ENCODE measurements at regions not wholly inside any gene's neighbourhood (a gene's known extent, or its start where the extent isn't known, plus 50 kb on each side); places are given as distances from the start of the nearest gene placed in this dataset.

DNA sequence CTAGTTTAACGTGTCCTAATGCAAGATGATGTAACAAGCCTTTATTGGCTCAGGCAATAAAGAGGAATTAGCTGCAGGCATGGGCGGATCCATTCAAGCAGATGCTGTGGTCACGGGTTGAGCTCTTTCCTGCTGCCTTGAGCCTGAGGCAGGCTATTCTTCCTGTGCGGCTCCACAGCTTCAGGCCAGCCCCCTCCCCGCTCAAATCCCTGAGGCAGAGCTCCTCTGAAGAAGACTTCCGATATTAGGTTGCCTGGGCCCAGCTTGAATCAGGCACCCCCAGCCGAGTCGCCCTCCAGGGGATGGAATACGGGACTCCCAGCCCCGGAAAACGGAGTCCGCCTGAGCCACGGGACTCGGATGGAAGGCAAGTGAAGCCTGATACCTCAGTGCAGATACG lies 95.0 kb upstream of the RUFY1 start:
- Histone ChIP-seq H3K9me3 (ENCODE audit: low read depth) (no peaks in the 10 kb centered on the region), H3K4me1 (ENCODE audit: low read depth) (no peaks in the 10 kb centered on the region), H3K27me3 (no peaks in the 10 kb centered on the region), H3K36me3 (no peaks in the 10 kb centered on the region), H3K27ac (no peak overlapping the region), H3K4me3 (no peak overlapping the region)
- DNase-seq (ENCODE audit: low read depth in 1 of 2, low spot score in 1 of 2), result no peak
- TF ChIP-seq, protein P1, sequence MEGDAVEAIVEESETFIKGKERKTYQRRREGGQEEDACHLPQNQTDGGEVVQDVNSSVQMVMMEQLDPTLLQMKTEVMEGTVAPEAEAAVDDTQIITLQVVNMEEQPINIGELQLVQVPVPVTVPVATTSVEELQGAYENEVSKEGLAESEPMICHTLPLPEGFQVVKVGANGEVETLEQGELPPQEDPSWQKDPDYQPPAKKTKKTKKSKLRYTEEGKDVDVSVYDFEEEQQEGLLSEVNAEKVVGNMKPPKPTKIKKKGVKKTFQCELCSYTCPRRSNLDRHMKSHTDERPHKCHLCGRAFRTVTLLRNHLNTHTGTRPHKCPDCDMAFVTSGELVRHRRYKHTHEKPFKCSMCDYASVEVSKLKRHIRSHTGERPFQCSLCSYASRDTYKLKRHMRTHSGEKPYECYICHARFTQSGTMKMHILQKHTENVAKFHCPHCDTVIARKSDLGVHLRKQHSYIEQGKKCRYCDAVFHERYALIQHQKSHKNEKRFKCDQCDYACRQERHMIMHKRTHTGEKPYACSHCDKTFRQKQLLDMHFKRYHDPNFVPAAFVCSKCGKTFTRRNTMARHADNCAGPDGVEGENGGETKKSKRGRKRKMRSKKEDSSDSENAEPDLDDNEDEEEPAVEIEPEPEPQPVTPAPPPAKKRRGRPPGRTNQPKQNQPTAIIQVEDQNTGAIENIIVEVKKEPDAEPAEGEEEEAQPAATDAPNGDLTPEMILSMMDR (IDR thresholded peaks at IDR 0.05; ENCODE audit: low read depth, low read length), result no peak

DNA sequence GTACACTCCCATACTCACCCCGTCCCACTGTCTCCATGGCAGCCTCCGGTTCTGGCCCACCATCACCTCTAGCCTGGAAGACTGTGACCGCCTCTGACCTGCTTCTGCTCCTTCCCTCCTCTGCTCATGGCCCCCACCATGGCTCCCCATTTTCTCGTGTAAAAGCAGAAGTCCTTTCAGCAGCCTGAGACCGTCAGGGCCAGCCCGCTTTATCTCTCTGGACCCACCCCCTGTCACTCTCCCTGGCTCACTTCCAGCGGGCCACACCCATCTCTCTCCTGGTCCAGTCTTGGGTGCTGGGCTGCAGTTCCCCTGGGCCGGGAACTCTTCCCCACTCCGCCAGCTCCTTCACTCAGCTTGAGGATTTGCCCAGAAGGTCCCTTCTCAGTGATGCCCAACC lies 96.0 kb upstream of the RUFY1 start:
- no peaks in the 10 kb centered on the region for H3K27me3 ChIP-seq
- no peak overlapping the region for H3K27ac ChIP-seq
- H3K4me3 ChIP-seq, result no peak overlapping the region
- H3K36me3 ChIP-seq, result no peaks in the 10 kb centered on the region
- H3K4me1 ChIP-seq (ENCODE audit: low read depth), result no peaks in the 10 kb centered on the region
- TF ChIP-seq, protein P1 (IDR thresholded peaks at IDR 0.05; ENCODE audit: low read depth, low read length), result no peak
- H3K9me3 ChIP-seq (ENCODE audit: low read depth), result no peaks in the 10 kb centered on the region
- no peak for DNase-seq (ENCODE audit: low read depth in 1 of 2, low spot score in 1 of 2)

DNA sequence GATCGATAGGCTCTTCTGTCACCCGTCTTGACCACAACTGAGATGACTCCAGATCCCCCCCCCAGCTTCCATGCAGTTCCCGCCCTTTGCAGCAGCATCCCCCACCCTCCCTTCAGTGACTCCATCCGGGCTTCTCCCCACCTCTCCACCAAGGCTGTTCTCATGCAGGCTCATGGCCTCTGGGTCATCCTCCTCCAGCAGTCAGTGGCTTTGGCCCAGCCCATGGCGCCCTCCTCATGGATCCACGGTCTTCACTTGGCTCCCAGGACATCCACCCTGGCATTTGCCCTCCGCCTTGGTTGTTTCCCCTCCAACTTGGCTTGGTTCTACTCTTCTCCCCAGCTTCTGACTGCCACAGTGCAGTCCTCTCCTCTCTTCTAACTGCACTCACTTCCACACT lies 96.7 kb upstream of the RUFY1 start:
- no peak for DNase-seq (ENCODE audit: low read depth in 1 of 2, low spot score in 1 of 2)
- H3K4me3 ChIP-seq, result no peak overlapping the region
- no peaks in the 10 kb centered on the region for H3K36me3 ChIP-seq
- TF ChIP-seq, protein P1 (IDR thresholded peaks at IDR 0.05; ENCODE audit: low read depth, low read length), result no peak
- no peaks in the 10 kb centered on the region for H3K4me1 ChIP-seq (ENCODE audit: low read depth)
- H3K27ac ChIP-seq, result no peak overlapping the region
- no peaks in the 10 kb centered on the region for H3K27me3 ChIP-seq
- no peaks in the 10 kb centered on the region for H3K9me3 ChIP-seq (ENCODE audit: low read depth)

DNA sequence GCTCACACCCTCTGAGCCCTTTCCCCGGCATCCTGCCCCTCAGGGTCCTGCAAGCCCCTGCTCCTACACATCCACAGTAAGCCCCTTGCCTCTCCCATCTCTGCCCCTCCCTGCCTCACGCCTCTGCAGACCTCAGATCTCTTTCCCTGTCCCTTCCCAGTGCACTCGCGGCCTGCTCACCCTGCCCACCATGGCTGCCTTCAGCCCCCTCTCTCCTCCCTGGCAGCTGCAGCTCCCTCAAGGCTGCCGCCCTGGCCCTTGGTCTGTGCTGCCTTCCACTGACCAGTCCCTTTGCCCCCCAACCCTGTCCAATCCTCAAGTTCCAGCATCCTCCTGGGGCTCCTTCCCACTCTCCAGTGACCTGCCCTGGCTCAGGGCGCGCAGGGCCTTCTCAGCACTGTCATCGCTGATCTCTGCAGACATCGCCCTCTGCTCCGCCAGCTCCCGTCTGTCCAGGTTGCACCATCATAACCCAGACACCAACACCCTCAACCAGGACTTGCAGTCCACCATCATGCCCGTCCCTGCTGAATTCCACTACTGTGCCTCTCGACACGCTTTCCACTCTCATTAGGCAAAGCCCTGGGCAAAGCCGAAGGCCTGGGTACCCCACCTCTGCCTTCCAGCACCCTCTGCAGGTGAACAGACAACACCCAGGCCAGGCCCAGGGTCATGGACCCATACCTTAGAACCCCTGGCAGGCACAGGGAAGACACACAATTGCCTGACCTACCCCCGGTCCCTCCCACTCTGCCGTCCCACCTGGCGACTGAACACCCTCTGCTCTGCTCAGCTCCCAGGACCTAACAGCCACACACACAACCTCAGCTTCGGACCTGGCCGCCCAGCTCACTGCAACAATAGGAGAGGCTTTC lies 97.8 kb upstream of the RUFY1 start:
- TF ChIP-seq, protein P1 (IDR thresholded peaks at IDR 0.05; ENCODE audit: low read depth, low read length), result no peak
- no peaks in the 10 kb centered on the region for H3K9me3 ChIP-seq (ENCODE audit: low read depth)
- H3K36me3 ChIP-seq, result no peaks in the 10 kb centered on the region
- no peak overlapping the region for H3K4me3 ChIP-seq
- no peaks in the 10 kb centered on the region for H3K27me3 ChIP-seq
- no peak overlapping the region for H3K27ac ChIP-seq
- DNase-seq (ENCODE audit: low read depth in 1 of 2, low spot score in 1 of 2), result no peak
- no peaks in the 10 kb centered on the region for H3K4me1 ChIP-seq (ENCODE audit: low read depth)

DNA sequence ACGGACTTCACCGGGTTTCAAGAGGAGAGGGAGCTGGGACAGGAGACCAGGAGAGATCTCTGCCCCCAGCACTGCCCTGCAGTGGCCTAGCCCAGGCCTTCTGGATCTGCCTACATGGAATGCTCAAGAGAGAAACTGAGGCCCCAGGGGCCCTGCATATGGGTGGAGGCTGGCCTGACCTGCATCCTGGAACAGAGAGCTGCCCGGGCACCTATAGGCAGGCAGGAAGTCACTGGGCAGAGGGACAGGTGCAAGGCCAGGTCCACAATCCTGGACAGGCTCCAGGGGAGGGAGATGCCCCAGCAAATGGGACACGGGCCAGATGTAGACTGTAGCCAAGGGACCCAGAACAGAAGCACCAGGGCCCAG lies 98.5 kb upstream of the RUFY1 start:
- Histone ChIP-seq H3K27ac (no peak overlapping the region), H3K36me3 (no peaks in the 10 kb centered on the region), H3K9me3 (ENCODE audit: low read depth) (no peaks in the 10 kb centered on the region), H3K4me1 (ENCODE audit: low read depth) (no peaks in the 10 kb centered on the region), H3K27me3 (no peaks in the 10 kb centered on the region), H3K4me3 (no peak overlapping the region)
- DNase-seq (ENCODE audit: low read depth in 1 of 2, low spot score in 1 of 2), result no peak
- TF ChIP-seq, protein P1 (IDR thresholded peaks at IDR 0.05; ENCODE audit: low read depth, low read length), result no peak

Measured in cardiac muscle cell (in vitro differentiated cells and primary cell).